HCT116 (cell line): ENCODE measurements at regions not wholly inside any gene's neighbourhood (a gene's known extent, or its start where the extent isn't known, plus 50 kb on each side); places are given as distances from the start of the nearest gene placed in this dataset.

Experiments used
- ATAC-seq: fragments of 200-7000 bp; cut with Tn5 transposase; 2 replicates; pipeline ENCODE4 v1.9.1; 2020; ENCODE audit warnings: mild to moderate bottlenecking, moderate library complexity
- BruUV-seq: library from RNA; stranded (reverse); fragments of 400-500 nt; replicated peaks from 2 replicates; lab custom pipeline; 2021; lab: Mats Ljungman, UMichigan
- CTCF ChIA-PET: fragments of 300-600 bp; sonication (Branson Sonifier 250); formaldehyde crosslinking; loops from one replicate; lab custom pipeline; 2021; ENCODE audit warnings: antibody characterized with exemption; lab: Charles Lee
- POLR2A ChIA-PET: fragments of 300-600, 350-600 bp; sonication (Branson Sonifier 250); formaldehyde crosslinking; loops from one replicate; lab custom pipeline; 2021; ENCODE audit warnings: antibody characterized with exemption; lab: Charles Lee
- RAD21 ChIA-PET, 2 experiments: fragments of 300-600 bp; sonication (Branson Sonifier 250); formaldehyde crosslinking; loops; one replicate each; lab custom pipeline; 2023; ENCODE audit warnings: low total read pairs in 2 of 2; ENCODE audit not compliant: uncharacterized antibody in 2 of 2, unreplicated experiment in 2 of 2, low non-redundant PET in 1 of 2; lab: Charles Lee
- DNase-seq: peaks from one replicate; pipeline ENCODE4 v3.0.0-alpha.2; 2010; ENCODE audit warnings: low read depth, low spot score
- H2AFZ ChIP-seq: fragments of 200-600 bp; shearing (Covaris generic), sonication (generic); 2 replicates; pipeline ENCODE4 v1.6.1; 2017; ENCODE audit warnings: low read depth, mixed run types, mixed read lengths, antibody characterized with exemption, low read length; ENCODE audit not compliant: poor library complexity, severe bottlenecking
- H3K27ac ChIP-seq: 2 replicates; pipeline ENCODE4 v1.5.1; 2012; ENCODE audit warnings: low read depth, low read length
- H3K27me3 ChIP-seq: fragments of 200-600 bp; sonication (generic); 2 replicates; pipeline ENCODE4 v1.6.1; 2016; ENCODE audit warnings: mixed run types, low read length, mixed read lengths; ENCODE audit not compliant: insufficient read depth
- H3K36me3 ChIP-seq, 2 experiments: fragments of 200-500 bp in 1 of 2; fragments of 200-600 bp in 1 of 2; sonication (Bioruptor generic) in 1 of 2; sonication (generic) in 1 of 2; 2 replicates each; pipeline versions ENCODE4 v1.5.1 to v1.6.1; 2014 to 2016; ENCODE audit warnings: low read length in 2 of 2, inconsistent platforms in 1 of 2, mixed read lengths in 1 of 2, mixed run types in 1 of 2; ENCODE audit not compliant: insufficient read depth in 2 of 2, control insufficient read depth in 1 of 2
- H3K4me1 ChIP-seq, 2 experiments: fragments of 200-600 bp in 1 of 2; sonication (generic) in 1 of 2; 2 replicates each; pipeline versions ENCODE4 v1.5.1 to v1.6.1; 2012 to 2017; ENCODE audit warnings: low read length in 2 of 2, inconsistent platforms in 1 of 2, mild to moderate bottlenecking in 1 of 2, mixed read lengths in 1 of 2, mixed run types in 1 of 2, moderate library complexity in 1 of 2; ENCODE audit not compliant: insufficient read depth in 2 of 2, control insufficient read depth in 1 of 2
- H3K4me2 ChIP-seq: fragments of 200-600 bp; sonication (generic); 2 replicates; pipeline ENCODE4 v1.6.1; 2017; ENCODE audit warnings: mixed run types, low read length, mixed read lengths
- H3K4me3 ChIP-seq, 2 experiments: fragments of 200-600 bp in 1 of 2; sonication (generic) in 1 of 2; replicated peaks in 1 of 2; 2 replicates each; pipeline ENCODE4 v1.5.1; 2011 to 2016; ENCODE audit warnings: low read length in 2 of 2, control low read depth in 1 of 2, low read depth in 1 of 2, mild to moderate bottlenecking in 1 of 2, mixed read lengths in 1 of 2, mixed run types in 1 of 2
- H3K79me2 ChIP-seq: fragments of 200-600 bp; sonication (generic); 2 replicates; pipeline ENCODE4 v1.6.1; 2017; ENCODE audit warnings: mild to moderate bottlenecking, mixed run types, low read length, moderate library complexity, mixed read lengths; ENCODE audit not compliant: insufficient read depth
- H3K9ac ChIP-seq: fragments of 200-600 bp; sonication (generic); 2 replicates; pipeline ENCODE4 v1.6.1; 2016; ENCODE audit warnings: low read length, mixed read lengths
- H3K9me2 ChIP-seq: fragments of 200-600 bp; sonication (generic), shearing (Covaris generic); 2 replicates; pipeline ENCODE4 v1.6.1; 2017; ENCODE audit warnings: mixed run types, mild to moderate bottlenecking, moderate library complexity; ENCODE audit not compliant: insufficient read depth
- H3K9me3 ChIP-seq, 2 experiments: fragments of 200-500 bp in 1 of 2; fragments of 200-600 bp in 1 of 2; sonication (Bioruptor generic) in 1 of 2; sonication (generic) in 1 of 2; 2 replicates each; pipeline ENCODE4 v1.6.1; 2014 to 2017; ENCODE audit warnings: low read length in 2 of 2, mixed read lengths in 2 of 2, inconsistent platforms in 1 of 2, low read depth in 1 of 2, mild to moderate bottlenecking in 1 of 2, mixed run types in 1 of 2, moderate library complexity in 1 of 2; ENCODE audit not compliant: control insufficient read depth in 1 of 2, insufficient read depth in 1 of 2
- H4K20me1 ChIP-seq: fragments of 200-600 bp; sonication (generic), shearing (Covaris generic); 2 replicates; pipeline ENCODE4 v1.6.1; 2017; ENCODE audit warnings: mixed run types, mild to moderate bottlenecking, moderate library complexity; ENCODE audit not compliant: insufficient read depth
- CEBPB ChIP-seq: IDR thresholded peaks from 2 replicates; pipeline ENCODE4 v1.6.1; 2012; ENCODE audit warnings: low read depth
- ELF1 ChIP-seq: IDR thresholded peaks from 2 replicates; pipeline ENCODE4 v1.6.1; 2012; ENCODE audit warnings: low read depth, borderline replicate concordance
- EZH2 ChIP-seq: fragments of 200-600 bp; sonication (generic); IDR thresholded peaks from 2 replicates; pipeline ENCODE4 v1.6.1; 2017; ENCODE audit warnings: antibody characterized with exemption, mixed run types
- MAX ChIP-seq: IDR thresholded peaks from 2 replicates; pipeline ENCODE4 v1.6.1; 2012
- RAD21 ChIP-seq: IDR thresholded peaks from 2 replicates; pipeline ENCODE4 v1.6.1; 2012; ENCODE audit warnings: low read depth, mild to moderate bottlenecking
- SRF ChIP-seq: IDR thresholded peaks from 2 replicates; pipeline ENCODE4 v1.6.1; 2012; ENCODE audit warnings: low read depth
- ZFX ChIP-seq: fragments of 450-650 bp; IDR thresholded peaks from 2 replicates; pipeline ENCODE4 v1.6.1; 2017
- intact Hi-C: fragments of 100-400 bp; cut with micrococcal nuclease; formaldehyde crosslinking; loops from 2 replicates; pipeline ENCODE4 v1.10.0; 2022
- TF ChIP-seq, protein P1 (sequence below), 3 experiments: fragments of 200-600 bp in 1 of 3; sonication (generic) in 1 of 3; IDR thresholded peaks in 2 of 3; conservative IDR thresholded peaks in 1 of 3; 2 replicates each; pipeline ENCODE4 v1.5.1; 2012 to 2017; ENCODE audit warnings: low read depth in 2 of 3, low read length in 2 of 3, antibody characterized with exemption in 1 of 3, borderline replicate concordance in 1 of 3, control low read depth in 1 of 3, mild to moderate bottlenecking in 1 of 3, mixed read lengths in 1 of 3, mixed run types in 1 of 3, moderate library complexity in 1 of 3; ENCODE audit not compliant: insufficient read depth in 1 of 3

GRCh38 chr1:191151321-191151807, 673.7 kb upstream of the BRINP3 start:
- H3K27ac ChIP-seq: no peak overlapping the region
- no peak overlapping the region for H3K4me2 ChIP-seq
- no peak overlapping the region for H2AFZ ChIP-seq
- no peak overlapping the region for H3K9ac ChIP-seq
- ChIA-PET CTCF (no interaction called here), POLR2A (no interaction called here)
- intact Hi-C loops: no loop called here
- H3K36me3 ChIP-seq: no peaks in the 10 kb centered on the region
- no peaks in the 10 kb centered on the region for H3K27me3 ChIP-seq
- H3K4me3 ChIP-seq: no peak overlapping the region
- BruUV-seq: no TSS peak
- H3K79me2 ChIP-seq: no peaks in the 10 kb centered on the region
- no peak for ATAC-seq
- no peaks in the 10 kb centered on the region for H3K9me3 ChIP-seq
- TF ChIP-seq ELF1: no peak
- no peak for TF ChIP-seq CEBPB
- no peak for TF ChIP-seq RAD21
- TF ChIP-seq MAX: no peak
- no peak for TF ChIP-seq ZFX
- TF ChIP-seq, protein P1, sequence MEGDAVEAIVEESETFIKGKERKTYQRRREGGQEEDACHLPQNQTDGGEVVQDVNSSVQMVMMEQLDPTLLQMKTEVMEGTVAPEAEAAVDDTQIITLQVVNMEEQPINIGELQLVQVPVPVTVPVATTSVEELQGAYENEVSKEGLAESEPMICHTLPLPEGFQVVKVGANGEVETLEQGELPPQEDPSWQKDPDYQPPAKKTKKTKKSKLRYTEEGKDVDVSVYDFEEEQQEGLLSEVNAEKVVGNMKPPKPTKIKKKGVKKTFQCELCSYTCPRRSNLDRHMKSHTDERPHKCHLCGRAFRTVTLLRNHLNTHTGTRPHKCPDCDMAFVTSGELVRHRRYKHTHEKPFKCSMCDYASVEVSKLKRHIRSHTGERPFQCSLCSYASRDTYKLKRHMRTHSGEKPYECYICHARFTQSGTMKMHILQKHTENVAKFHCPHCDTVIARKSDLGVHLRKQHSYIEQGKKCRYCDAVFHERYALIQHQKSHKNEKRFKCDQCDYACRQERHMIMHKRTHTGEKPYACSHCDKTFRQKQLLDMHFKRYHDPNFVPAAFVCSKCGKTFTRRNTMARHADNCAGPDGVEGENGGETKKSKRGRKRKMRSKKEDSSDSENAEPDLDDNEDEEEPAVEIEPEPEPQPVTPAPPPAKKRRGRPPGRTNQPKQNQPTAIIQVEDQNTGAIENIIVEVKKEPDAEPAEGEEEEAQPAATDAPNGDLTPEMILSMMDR (IDR thresholded peaks at IDR 0.05 in 2 of 3, conservative IDR thresholded peaks at IDR 0.05 in 1 of 3; ENCODE audit: borderline replicate concordance in 1 of 3, insufficient read depth in 1 of 3, low read depth in 2 of 3, low read length in 2 of 3): no peak
- no peak for TF ChIP-seq SRF
- TF ChIP-seq, all 23 proteins: peak for 0
- RAD21 ChIA-PET: no interaction called here
- peaks cover 4% of the 10 kb centered on the region; the same call in 1 of the 2 replicates for H3K9me2 ChIP-seq
- DNase-seq: no peak
- no peaks in the 10 kb centered on the region for H4K20me1 ChIP-seq
- H3K4me1 ChIP-seq: no peaks in the 10 kb centered on the region

DNA sequence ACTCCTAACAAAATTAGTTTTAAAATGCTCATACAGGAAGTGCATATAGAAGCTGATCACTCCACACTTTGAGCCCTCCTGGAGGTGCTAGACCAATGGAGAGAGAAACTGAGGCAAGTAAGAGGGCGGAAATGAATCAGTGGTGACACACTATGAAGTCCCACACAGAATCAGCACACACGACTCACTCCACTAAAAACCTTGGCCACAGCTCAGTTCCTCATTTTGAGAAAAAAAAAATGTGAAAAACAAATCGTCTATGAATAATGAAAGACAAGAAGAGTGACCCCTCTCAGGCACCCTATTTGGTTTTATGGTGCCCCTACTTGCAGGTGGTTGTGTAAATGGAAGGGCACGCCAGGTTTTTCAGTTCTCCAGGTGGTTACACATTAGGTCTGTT, 675.1 kb upstream of the BRINP3 start:
- BruUV-seq: no TSS peak
- H4K20me1 ChIP-seq: no peaks in the 10 kb centered on the region
- POLR2A ChIA-PET: no interaction called here
- no peak overlapping the region for H3K4me3 ChIP-seq
- CTCF ChIA-PET: no interaction called here
- no peak for TF ChIP-seq EZH2
- DNase-seq: no peak
- H3K9ac ChIP-seq: no peak overlapping the region
- no peak overlapping the region for H2AFZ ChIP-seq
- ATAC-seq: no peak
- no peaks in the 10 kb centered on the region for H3K9me3 ChIP-seq
- H3K79me2 ChIP-seq: no peaks in the 10 kb centered on the region
- RAD21 ChIA-PET: no interaction called here
- H3K36me3 ChIP-seq: no peaks in the 10 kb centered on the region
- H3K27me3 ChIP-seq: no peaks in the 10 kb centered on the region
- H3K4me1 ChIP-seq: no peaks in the 10 kb centered on the region
- no peaks in the 10 kb centered on the region for H3K9me2 ChIP-seq
- intact Hi-C loops: no loop called here
- H3K27ac ChIP-seq: no peak overlapping the region
- H3K4me2 ChIP-seq: no peak overlapping the region
